ENCODE measurements at regions not wholly inside any gene's neighbourhood (a gene's known extent, or its start where the extent isn't known, plus 50 kb on each side); places are given as distances from the start of the nearest gene placed in this dataset.
"Not testable (repeated sequence)": the region's sequence is repeated elsewhere in the genome, so short reads cannot be mapped to it uniquely, and the experiment has no call there.

- Histone ChIP-seq H3K9ac (ENCODE audit: low read length in 2 of 2) (no peak overlapping the region), H3K27me3 (ENCODE audit: control insufficient read depth in 1 of 2, insufficient read depth in 2 of 2, low read length in 2 of 2) (no peaks in the 10 kb centered on the region), H3K27ac (ENCODE audit: low read length) (no peak overlapping the region), H3K4me1 (ENCODE audit: control insufficient read depth, insufficient read depth, low read length) (no peaks in the 10 kb centered on the region), H3K9me3 (ENCODE audit: control insufficient read depth in 2 of 2, low read length in 2 of 2) (no peaks in the 10 kb centered on the region), H3K36me3 (ENCODE audit: control insufficient read depth in 2 of 2, insufficient read depth in 2 of 2, low read length in 2 of 2) (no peaks in the 10 kb centered on the region), H3K4me3 (ENCODE audit: low read length in 2 of 2) (no peak overlapping the region)
These were observed 521.2 kb upstream of the FANCL start for GRCh38 chr2:58762176-58762781.

- Histone ChIP-seq H3K27me3 (ENCODE audit: control insufficient read depth in 1 of 2, insufficient read depth in 2 of 2, low read length in 2 of 2) (no peaks in the 10 kb centered on the region), H3K4me3 (ENCODE audit: low read length in 2 of 2) (no peak overlapping the region), H3K36me3 (ENCODE audit: control insufficient read depth in 2 of 2, insufficient read depth in 2 of 2, low read length in 2 of 2) (no peaks in the 10 kb centered on the region), H3K27ac (ENCODE audit: low read length) (no peak overlapping the region), H3K4me1 (ENCODE audit: control insufficient read depth, insufficient read depth, low read length) (no peaks in the 10 kb centered on the region), H3K9me3 (ENCODE audit: control insufficient read depth in 2 of 2, low read length in 2 of 2) (no peaks in the 10 kb centered on the region), H3K9ac (ENCODE audit: low read length in 2 of 2) (no peak overlapping the region)
These were observed 516.8 kb upstream of the FANCL start for GRCh38 chr2:58757971-58758370.

- Histone ChIP-seq H3K4me3 (ENCODE audit: low read length in 2 of 2) (no peak overlapping the region), H3K9me3 (ENCODE audit: control insufficient read depth in 2 of 2, low read length in 2 of 2) (no peaks in the 10 kb centered on the region), H3K27ac (ENCODE audit: low read length) (no peak overlapping the region), H3K4me1 (ENCODE audit: control insufficient read depth, insufficient read depth, low read length) (no peaks in the 10 kb centered on the region), H3K27me3 (ENCODE audit: control insufficient read depth in 1 of 2, insufficient read depth in 2 of 2, low read length in 2 of 2) (no peaks in the 10 kb centered on the region), H3K36me3 (ENCODE audit: control insufficient read depth in 2 of 2, insufficient read depth in 2 of 2, low read length in 2 of 2) (no peaks in the 10 kb centered on the region), H3K9ac (ENCODE audit: low read length in 2 of 2) (no peak overlapping the region)
These were observed 515.2 kb upstream of the FANCL start for GRCh38 chr2:58756336-58756735.

- not testable (repeated sequence) for H3K4me3 ChIP-seq (ENCODE audit: low read length in 2 of 2); H3K9ac ChIP-seq (ENCODE audit: low read length in 2 of 2); H3K27me3 ChIP-seq (ENCODE audit: control insufficient read depth in 1 of 2, insufficient read depth in 2 of 2, low read length in 2 of 2); H3K36me3 ChIP-seq (ENCODE audit: control insufficient read depth in 2 of 2, insufficient read depth in 2 of 2, low read length in 2 of 2); H3K27ac ChIP-seq (ENCODE audit: low read length); H3K9me3 ChIP-seq (ENCODE audit: control insufficient read depth in 2 of 2, low read length in 2 of 2); H3K4me1 ChIP-seq (ENCODE audit: control insufficient read depth, insufficient read depth, low read length)
These were observed 511.4 kb upstream of the FANCL start for GRCh38 chr2:58752507-58752906.

GRCh38 chr2:58751676-58752075, 510.6 kb upstream of the FANCL start:
- H3K4me1 ChIP-seq (ENCODE audit: control insufficient read depth, insufficient read depth, low read length); H3K36me3 ChIP-seq (ENCODE audit: control insufficient read depth in 2 of 2, insufficient read depth in 2 of 2, low read length in 2 of 2); H3K4me3 ChIP-seq (ENCODE audit: low read length in 2 of 2); H3K27ac ChIP-seq (ENCODE audit: low read length); H3K9me3 ChIP-seq (ENCODE audit: control insufficient read depth in 2 of 2, low read length in 2 of 2); H3K9ac ChIP-seq (ENCODE audit: low read length in 2 of 2); H3K27me3 ChIP-seq (ENCODE audit: control insufficient read depth in 1 of 2, insufficient read depth in 2 of 2, low read length in 2 of 2): not testable (repeated sequence)

GRCh38 chr2:58749041-58749440, 507.9 kb upstream of the FANCL start:
- H3K4me1 ChIP-seq (ENCODE audit: control insufficient read depth, insufficient read depth, low read length), result no peaks in the 10 kb centered on the region
- no peaks in the 10 kb centered on the region for H3K36me3 ChIP-seq (ENCODE audit: control insufficient read depth in 2 of 2, insufficient read depth in 2 of 2, low read length in 2 of 2)
- no peak overlapping the region for H3K27ac ChIP-seq (ENCODE audit: low read length)
- no peaks in the 10 kb centered on the region for H3K9me3 ChIP-seq (ENCODE audit: control insufficient read depth in 2 of 2, low read length in 2 of 2)
- H3K9ac ChIP-seq (ENCODE audit: low read length in 2 of 2), result no peak overlapping the region
- no peaks in the 10 kb centered on the region for H3K27me3 ChIP-seq (ENCODE audit: control insufficient read depth in 1 of 2, insufficient read depth in 2 of 2, low read length in 2 of 2)
- no peak overlapping the region for H3K4me3 ChIP-seq (ENCODE audit: low read length in 2 of 2)

- not testable (repeated sequence) for H3K27ac ChIP-seq (ENCODE audit: low read length); H3K4me3 ChIP-seq (ENCODE audit: low read length in 2 of 2); H3K36me3 ChIP-seq (ENCODE audit: control insufficient read depth in 2 of 2, insufficient read depth in 2 of 2, low read length in 2 of 2); H3K9me3 ChIP-seq (ENCODE audit: control insufficient read depth in 2 of 2, low read length in 2 of 2); H3K4me1 ChIP-seq (ENCODE audit: control insufficient read depth, insufficient read depth, low read length); H3K9ac ChIP-seq (ENCODE audit: low read length in 2 of 2); H3K27me3 ChIP-seq (ENCODE audit: control insufficient read depth in 1 of 2, insufficient read depth in 2 of 2, low read length in 2 of 2)
These were observed 504.2 kb upstream of the FANCL start for GRCh38 chr2:58745334-58745733.

GRCh38 chr2:58740426-58740825, 499.3 kb upstream of the FANCL start:
- Histone ChIP-seq H3K36me3 (ENCODE audit: control insufficient read depth in 2 of 2, insufficient read depth in 2 of 2, low read length in 2 of 2) (no peaks in the 10 kb centered on the region), H3K4me3 (ENCODE audit: low read length in 2 of 2) (no peak overlapping the region), H3K27ac (ENCODE audit: low read length) (no peak overlapping the region), H3K9me3 (ENCODE audit: control insufficient read depth in 2 of 2, low read length in 2 of 2) (no peaks in the 10 kb centered on the region), H3K27me3 (ENCODE audit: control insufficient read depth in 1 of 2, insufficient read depth in 2 of 2, low read length in 2 of 2) (no peaks in the 10 kb centered on the region), H3K4me1 (ENCODE audit: control insufficient read depth, insufficient read depth, low read length) (no peaks in the 10 kb centered on the region), H3K9ac (ENCODE audit: low read length in 2 of 2) (no peak overlapping the region)

- H3K27ac ChIP-seq (ENCODE audit: low read length), result no peak overlapping the region
- no peaks in the 10 kb centered on the region for H3K27me3 ChIP-seq (ENCODE audit: control insufficient read depth in 1 of 2, insufficient read depth in 2 of 2, low read length in 2 of 2)
- no peaks in the 10 kb centered on the region for H3K4me1 ChIP-seq (ENCODE audit: control insufficient read depth, insufficient read depth, low read length)
- H3K9me3 ChIP-seq (ENCODE audit: control insufficient read depth in 2 of 2, low read length in 2 of 2), result no peaks in the 10 kb centered on the region
- H3K9ac ChIP-seq (ENCODE audit: low read length in 2 of 2), result no peak overlapping the region
- no peak overlapping the region for H3K4me3 ChIP-seq (ENCODE audit: low read length in 2 of 2)
- H3K36me3 ChIP-seq (ENCODE audit: control insufficient read depth in 2 of 2, insufficient read depth in 2 of 2, low read length in 2 of 2), result no peaks in the 10 kb centered on the region
These were observed 497.9 kb upstream of the FANCL start for GRCh38 chr2:58739033-58739432.

- Histone ChIP-seq H3K4me1 (ENCODE audit: control insufficient read depth, insufficient read depth, low read length) (no peaks in the 10 kb centered on the region), H3K27me3 (ENCODE audit: control insufficient read depth in 1 of 2, insufficient read depth in 2 of 2, low read length in 2 of 2) (no peaks in the 10 kb centered on the region), H3K36me3 (ENCODE audit: control insufficient read depth in 2 of 2, insufficient read depth in 2 of 2, low read length in 2 of 2) (no peaks in the 10 kb centered on the region), H3K27ac (ENCODE audit: low read length) (no peak overlapping the region), H3K9ac (ENCODE audit: low read length in 2 of 2) (no peak overlapping the region), H3K9me3 (ENCODE audit: control insufficient read depth in 2 of 2, low read length in 2 of 2) (no peaks in the 10 kb centered on the region), H3K4me3 (ENCODE audit: low read length in 2 of 2) (no peak overlapping the region)
These were observed 493.2 kb upstream of the FANCL start for GRCh38 chr2:58734365-58734764.

GRCh38 chr2:58732999-58733398, 491.9 kb upstream of the FANCL start:
- Histone ChIP-seq H3K27me3 (ENCODE audit: control insufficient read depth in 1 of 2, insufficient read depth in 2 of 2, low read length in 2 of 2) (no peaks in the 10 kb centered on the region), H3K9ac (ENCODE audit: low read length in 2 of 2) (no peak overlapping the region), H3K27ac (ENCODE audit: low read length) (no peak overlapping the region), H3K9me3 (ENCODE audit: control insufficient read depth in 2 of 2, low read length in 2 of 2) (no peaks in the 10 kb centered on the region), H3K36me3 (ENCODE audit: control insufficient read depth in 2 of 2, insufficient read depth in 2 of 2, low read length in 2 of 2) (no peaks in the 10 kb centered on the region), H3K4me1 (ENCODE audit: control insufficient read depth, insufficient read depth, low read length) (no peaks in the 10 kb centered on the region), H3K4me3 (ENCODE audit: low read length in 2 of 2) (no peak overlapping the region)
